ENCODE measurements at regions not wholly inside any gene's neighbourhood (a gene's known extent, or its start where the extent isn't known, plus 50 kb on each side); places are given as distances from the start of the nearest gene placed in this dataset.

DNA sequence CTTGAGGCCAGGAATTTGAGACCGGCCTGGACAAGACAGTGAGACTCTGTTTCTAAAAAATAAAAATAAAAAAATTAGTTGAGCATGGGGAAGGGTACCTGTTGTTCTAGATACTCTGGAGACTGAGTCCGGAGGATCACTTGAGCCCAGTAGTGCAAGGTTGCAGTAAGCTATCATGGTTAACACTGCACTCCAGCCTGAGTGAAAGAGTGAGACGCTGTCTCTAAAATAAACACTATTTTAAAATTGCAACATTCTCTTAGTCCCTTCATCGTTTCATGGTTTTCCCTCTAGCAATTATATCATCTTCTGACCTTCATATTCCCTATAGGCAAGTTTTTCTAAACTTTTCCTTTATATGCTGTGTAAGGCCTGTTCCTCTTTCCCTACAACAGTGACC is 248.5 kb downstream of the VAPA start:
- TF ChIP-seq, protein P1, sequence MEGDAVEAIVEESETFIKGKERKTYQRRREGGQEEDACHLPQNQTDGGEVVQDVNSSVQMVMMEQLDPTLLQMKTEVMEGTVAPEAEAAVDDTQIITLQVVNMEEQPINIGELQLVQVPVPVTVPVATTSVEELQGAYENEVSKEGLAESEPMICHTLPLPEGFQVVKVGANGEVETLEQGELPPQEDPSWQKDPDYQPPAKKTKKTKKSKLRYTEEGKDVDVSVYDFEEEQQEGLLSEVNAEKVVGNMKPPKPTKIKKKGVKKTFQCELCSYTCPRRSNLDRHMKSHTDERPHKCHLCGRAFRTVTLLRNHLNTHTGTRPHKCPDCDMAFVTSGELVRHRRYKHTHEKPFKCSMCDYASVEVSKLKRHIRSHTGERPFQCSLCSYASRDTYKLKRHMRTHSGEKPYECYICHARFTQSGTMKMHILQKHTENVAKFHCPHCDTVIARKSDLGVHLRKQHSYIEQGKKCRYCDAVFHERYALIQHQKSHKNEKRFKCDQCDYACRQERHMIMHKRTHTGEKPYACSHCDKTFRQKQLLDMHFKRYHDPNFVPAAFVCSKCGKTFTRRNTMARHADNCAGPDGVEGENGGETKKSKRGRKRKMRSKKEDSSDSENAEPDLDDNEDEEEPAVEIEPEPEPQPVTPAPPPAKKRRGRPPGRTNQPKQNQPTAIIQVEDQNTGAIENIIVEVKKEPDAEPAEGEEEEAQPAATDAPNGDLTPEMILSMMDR (IDR thresholded peaks at IDR 0.05; ENCODE audit: insufficient read depth, low read length): no peak
- no peak for TF ChIP-seq POLR2AphosphoS5 (IDR thresholded peaks at IDR 0.05; ENCODE audit: low read depth)

All from HL-60 (cell line).